Fibroblast of lung (primary cell): ENCODE measurements at regions not wholly inside any gene's neighbourhood (a gene's known extent, or its start where the extent isn't known, plus 50 kb on each side); places are given as distances from the start of the nearest gene placed in this dataset.

Experiments used
- DNase-seq, 2 donors: peaks; one replicate each; pipeline versions ENCODE4 v3.0.0 to v3.0.0-alpha.2; 2010; ENCODE audit warnings: low read depth in 2 of 2
- H2AFZ ChIP-seq: 2 replicates; pipeline ENCODE4 v1.5.1; 2012; ENCODE audit warnings: low read length, control low read depth, inconsistent platforms
- H3K27ac ChIP-seq: 2 replicates; pipeline ENCODE4 v1.5.1; 2011; ENCODE audit warnings: low read length, control low read depth; ENCODE audit not compliant: insufficient read depth
- H3K27me3 ChIP-seq: 2 replicates; pipeline ENCODE4 v1.5.1; 2011; ENCODE audit warnings: mild to moderate bottlenecking, low read length; ENCODE audit not compliant: control insufficient read depth, insufficient read depth
- H3K36me3 ChIP-seq: 2 replicates; pipeline ENCODE4 v1.5.1; 2011; ENCODE audit warnings: low read length; ENCODE audit not compliant: control insufficient read depth, insufficient read depth
- H3K4me1 ChIP-seq: 2 replicates; pipeline ENCODE4 v1.5.1; 2011; ENCODE audit warnings: low read length; ENCODE audit not compliant: control insufficient read depth, insufficient read depth; ENCODE audit errors: extremely low read depth
- H3K4me2 ChIP-seq: 2 replicates; pipeline ENCODE4 v1.5.1; 2011; ENCODE audit warnings: low read length, control low read depth; ENCODE audit not compliant: insufficient read depth; ENCODE audit errors: extremely low read depth
- H3K4me3 ChIP-seq, 4 experiments: fragments of 200-600 bp in 1 of 4; sonication (generic) in 1 of 4; replicated peaks in 1 of 4; 2 replicates each; pipeline ENCODE4 v1.5.1; 2011 to 2016; ENCODE audit warnings: low read length in 4 of 4, low read depth in 3 of 4, mild to moderate bottlenecking in 3 of 4, control low read depth in 2 of 4, inconsistent platforms in 1 of 4, mixed read lengths in 1 of 4; ENCODE audit not compliant: insufficient read depth in 1 of 4; ENCODE audit errors: control extremely low read depth in 1 of 4
- H3K79me2 ChIP-seq: 2 replicates; pipeline ENCODE4 v1.5.1; 2012; ENCODE audit warnings: mild to moderate bottlenecking, low read length, inconsistent platforms; ENCODE audit not compliant: control insufficient read depth, insufficient read depth
- H3K9ac ChIP-seq: 2 replicates; pipeline ENCODE4 v1.5.1; 2011; ENCODE audit warnings: mild to moderate bottlenecking, low read length, control low read depth; ENCODE audit not compliant: insufficient read depth
- H3K9me3 ChIP-seq: 2 replicates; pipeline ENCODE4 v1.5.1; 2012; ENCODE audit warnings: low read depth, low read length; ENCODE audit not compliant: control insufficient read depth, insufficient read depth
- H4K20me1 ChIP-seq: 2 replicates; pipeline ENCODE4 v1.5.1; 2011; ENCODE audit warnings: low read length; ENCODE audit not compliant: control insufficient read depth, insufficient read depth; ENCODE audit errors: extremely low read depth
- EZH2 ChIP-seq: IDR thresholded peaks from 2 replicates; pipeline ENCODE4 v1.5.1; 2012; ENCODE audit warnings: low read length, control low read depth, mild to moderate bottlenecking; ENCODE audit errors: missing control alignments
- TF ChIP-seq, protein P1 (sequence below), 2 donors: IDR thresholded peaks in 1 of 2; conservative IDR thresholded peaks in 1 of 2; 1 replicate in 1 of 2; 2 replicates in 1 of 2; pipeline ENCODE4 v1.5.1; 2011 to 2012; ENCODE audit warnings: low read length in 2 of 2, control low read depth in 1 of 2, inconsistent platforms in 1 of 2, low read depth in 1 of 2, mild to moderate bottlenecking in 1 of 2

- Histone ChIP-seq H3K4me1 (peaks cover 17% of the 10 kb centered on the region), H3K9me3 (no peaks in the 10 kb centered on the region), H3K27me3 (no peaks in the 10 kb centered on the region), H3K79me2 (no peaks in the 10 kb centered on the region), H3K9ac (no peak overlapping the region), H3K36me3 (no peaks in the 10 kb centered on the region), H2AFZ (no peak overlapping the region), H3K27ac (peak overlapping the region; percentile 49), H3K4me3 (no peak overlapping the region), H4K20me1 (no peaks in the 10 kb centered on the region), H3K4me2 (no peak overlapping the region)
- no peak for TF ChIP-seq EZH2
- TF ChIP-seq, protein P1, sequence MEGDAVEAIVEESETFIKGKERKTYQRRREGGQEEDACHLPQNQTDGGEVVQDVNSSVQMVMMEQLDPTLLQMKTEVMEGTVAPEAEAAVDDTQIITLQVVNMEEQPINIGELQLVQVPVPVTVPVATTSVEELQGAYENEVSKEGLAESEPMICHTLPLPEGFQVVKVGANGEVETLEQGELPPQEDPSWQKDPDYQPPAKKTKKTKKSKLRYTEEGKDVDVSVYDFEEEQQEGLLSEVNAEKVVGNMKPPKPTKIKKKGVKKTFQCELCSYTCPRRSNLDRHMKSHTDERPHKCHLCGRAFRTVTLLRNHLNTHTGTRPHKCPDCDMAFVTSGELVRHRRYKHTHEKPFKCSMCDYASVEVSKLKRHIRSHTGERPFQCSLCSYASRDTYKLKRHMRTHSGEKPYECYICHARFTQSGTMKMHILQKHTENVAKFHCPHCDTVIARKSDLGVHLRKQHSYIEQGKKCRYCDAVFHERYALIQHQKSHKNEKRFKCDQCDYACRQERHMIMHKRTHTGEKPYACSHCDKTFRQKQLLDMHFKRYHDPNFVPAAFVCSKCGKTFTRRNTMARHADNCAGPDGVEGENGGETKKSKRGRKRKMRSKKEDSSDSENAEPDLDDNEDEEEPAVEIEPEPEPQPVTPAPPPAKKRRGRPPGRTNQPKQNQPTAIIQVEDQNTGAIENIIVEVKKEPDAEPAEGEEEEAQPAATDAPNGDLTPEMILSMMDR (conservative IDR thresholded peaks at IDR 0.05 in 1 of 2, IDR thresholded peaks at IDR 0.05 in 1 of 2; ENCODE audit: low read depth in 1 of 2, low read length in 2 of 2), result no peak
- DNase-seq, result no peak
These were observed 120.0 kb upstream of the FOXF1 start for GRCh38 chr16:86390335-86390734.

- Histone ChIP-seq H3K27me3 (no peaks in the 10 kb centered on the region), H3K9me3 (no peaks in the 10 kb centered on the region), H3K79me2 (no peaks in the 10 kb centered on the region), H3K4me1 (peaks cover 28% of the 10 kb centered on the region), H3K27ac (peak overlapping the region; percentile 72), H3K4me2 (peak overlapping the region; percentile 36), H3K36me3 (no peaks in the 10 kb centered on the region), H3K9ac (no peak overlapping the region), H2AFZ (no peak overlapping the region), H4K20me1 (no peaks in the 10 kb centered on the region), H3K4me3 (no peak overlapping the region)
- TF ChIP-seq EZH2, result no peak
- TF ChIP-seq, protein P1 (conservative IDR thresholded peaks at IDR 0.05 in 1 of 2, IDR thresholded peaks at IDR 0.05 in 1 of 2; ENCODE audit: low read depth in 1 of 2, low read length in 2 of 2), result no peak
- DNase-seq, result peak; percentile 53 to 64
These were observed 118.8 kb upstream of the FOXF1 start for GRCh38 chr16:86391486-86391885.

- H4K20me1 ChIP-seq, result no peaks in the 10 kb centered on the region
- H3K9me3 ChIP-seq, result no peaks in the 10 kb centered on the region
- H2AFZ ChIP-seq, result no peak overlapping the region
- no peaks in the 10 kb centered on the region for H3K27me3 ChIP-seq
- H3K4me1 ChIP-seq, result peaks cover 28% of the 10 kb centered on the region
- H3K79me2 ChIP-seq, result no peaks in the 10 kb centered on the region
- peak; percentile 61 to 84 for DNase-seq
- peak overlapping the region; percentile 36 for H3K4me2 ChIP-seq
- peak overlapping the region; percentile 72 for H3K27ac ChIP-seq
- no peak overlapping the region for H3K9ac ChIP-seq
- H3K4me3 ChIP-seq, result no peak overlapping the region
- TF ChIP-seq, protein P1 (conservative IDR thresholded peaks at IDR 0.05 in 1 of 2, IDR thresholded peaks at IDR 0.05 in 1 of 2; ENCODE audit: low read depth in 1 of 2, low read length in 2 of 2), result no peak
- no peak for TF ChIP-seq EZH2
- no peaks in the 10 kb centered on the region for H3K36me3 ChIP-seq
These were observed 118.3 kb upstream of the FOXF1 start for GRCh38 chr16:86391984-86392383.
